ENCODE measurements at regions not wholly inside any gene's neighbourhood (a gene's known extent, or its start where the extent isn't known, plus 50 kb on each side); places are given as distances from the start of the nearest gene placed in this dataset.

GRCh38 chrX:15976396-15976795 is 121.8 kb upstream of the AP1S2 start:
- intact Hi-C loops (cut with DNase I; ENCODE audit: low total_unique reads), result loop anchor here (10.0 kb wide), 1 partner anchor 122 kb away; the partner anchor contains the start of gene AP1S2
- ATAC-seq (no peak), DNase-seq (no peak)
- no peaks in the 10 kb centered on the region for H3K36me3 ChIP-seq
- in situ Hi-C loops (cut with MboI; ENCODE audit: low sequenced_read_pairs in 4 of 4), result no loop called here
- H3K4me1 ChIP-seq, result no peaks in the 10 kb centered on the region
- H3K9me3 ChIP-seq, result no peaks in the 10 kb centered on the region
- TF ChIP-seq, protein P1, sequence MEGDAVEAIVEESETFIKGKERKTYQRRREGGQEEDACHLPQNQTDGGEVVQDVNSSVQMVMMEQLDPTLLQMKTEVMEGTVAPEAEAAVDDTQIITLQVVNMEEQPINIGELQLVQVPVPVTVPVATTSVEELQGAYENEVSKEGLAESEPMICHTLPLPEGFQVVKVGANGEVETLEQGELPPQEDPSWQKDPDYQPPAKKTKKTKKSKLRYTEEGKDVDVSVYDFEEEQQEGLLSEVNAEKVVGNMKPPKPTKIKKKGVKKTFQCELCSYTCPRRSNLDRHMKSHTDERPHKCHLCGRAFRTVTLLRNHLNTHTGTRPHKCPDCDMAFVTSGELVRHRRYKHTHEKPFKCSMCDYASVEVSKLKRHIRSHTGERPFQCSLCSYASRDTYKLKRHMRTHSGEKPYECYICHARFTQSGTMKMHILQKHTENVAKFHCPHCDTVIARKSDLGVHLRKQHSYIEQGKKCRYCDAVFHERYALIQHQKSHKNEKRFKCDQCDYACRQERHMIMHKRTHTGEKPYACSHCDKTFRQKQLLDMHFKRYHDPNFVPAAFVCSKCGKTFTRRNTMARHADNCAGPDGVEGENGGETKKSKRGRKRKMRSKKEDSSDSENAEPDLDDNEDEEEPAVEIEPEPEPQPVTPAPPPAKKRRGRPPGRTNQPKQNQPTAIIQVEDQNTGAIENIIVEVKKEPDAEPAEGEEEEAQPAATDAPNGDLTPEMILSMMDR (IDR thresholded peaks at IDR 0.05 in 4 of 5, conservative IDR thresholded peaks at IDR 0.05 in 1 of 5), result no peak
- no peak for TF ChIP-seq POLR2A (IDR thresholded peaks at IDR 0.05)
- H3K27me3 ChIP-seq, result no peaks in the 10 kb centered on the region
- no peak overlapping the region for H3K4me3 ChIP-seq
- H3K27ac ChIP-seq, result no peak overlapping the region

DNA sequence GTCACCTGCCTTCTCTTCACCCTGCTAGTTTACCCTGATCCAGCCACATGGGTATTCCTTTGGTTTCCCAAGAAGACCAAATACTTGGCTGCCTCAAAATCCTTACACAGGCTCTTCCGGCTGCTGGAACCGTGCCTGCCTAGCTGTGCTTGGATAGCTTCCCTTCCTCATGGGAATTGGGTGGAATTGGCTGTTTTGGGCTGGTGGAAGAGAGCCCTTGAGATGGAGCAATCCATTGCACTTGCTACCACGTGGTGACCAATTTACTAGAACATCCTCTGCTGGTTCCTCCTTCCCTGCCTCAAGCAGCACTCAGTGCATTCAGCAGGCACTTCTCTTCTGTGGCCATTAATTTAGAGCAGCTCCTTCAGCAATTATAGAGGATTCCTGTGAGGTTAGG is 119.3 kb upstream of the AP1S2 start:
- TF ChIP-seq, protein P1 (IDR thresholded peaks at IDR 0.05 in 4 of 5, conservative IDR thresholded peaks at IDR 0.05 in 1 of 5), result no peak
- TF ChIP-seq POLR2A (IDR thresholded peaks at IDR 0.05), result no peak
- Histone ChIP-seq H3K27ac (no peak overlapping the region), H3K27me3 (no peaks in the 10 kb centered on the region), H3K4me1 (no peaks in the 10 kb centered on the region), H3K4me3 (no peak overlapping the region), H3K36me3 (no peaks in the 10 kb centered on the region), H3K9me3 (no peaks in the 10 kb centered on the region)
- in situ Hi-C loops (cut with MboI; ENCODE audit: low sequenced_read_pairs in 4 of 4) (no loop called here), intact Hi-C loops (cut with DNase I; ENCODE audit: low total_unique reads) (loop anchor here (10.0 kb wide), 1 partner anchor 119 kb away; the partner anchor contains the start of gene AP1S2)
- ATAC-seq (peak in 1 of 2 donors; percentile 52), DNase-seq (peak; percentile 8 to 21)

- DNase-seq, result peak; percentile 4 to 18
- Histone ChIP-seq H3K27me3 (no peaks in the 10 kb centered on the region), H3K4me3 (no peak overlapping the region), H3K4me1 (no peaks in the 10 kb centered on the region), H3K27ac (no peak overlapping the region), H3K9me3 (no peaks in the 10 kb centered on the region), H3K36me3 (no peaks in the 10 kb centered on the region)
- in situ Hi-C loops (cut with MboI; ENCODE audit: low sequenced_read_pairs in 4 of 4), result no loop called here
- peak in 1 of 2 donors; percentile 76 for ATAC-seq
- no peak for TF ChIP-seq POLR2A (IDR thresholded peaks at IDR 0.05)
- TF ChIP-seq, protein P1 (IDR thresholded peaks at IDR 0.05 in 4 of 5, conservative IDR thresholded peaks at IDR 0.05 in 1 of 5), result peak; percentile 16 to 61 (median 43)
- intact Hi-C loops (cut with DNase I; ENCODE audit: low total_unique reads), result loop anchor here (10.0 kb wide), 1 partner anchor 118 kb away; the partner anchor contains the start of gene AP1S2
These were observed 118.7 kb upstream of the AP1S2 start for GRCh38 chrX:15973299-15973698.

GRCh38 chrX:15971696-15972095 is 117.1 kb upstream of the AP1S2 start:
- TF ChIP-seq, protein P1 (IDR thresholded peaks at IDR 0.05 in 4 of 5, conservative IDR thresholded peaks at IDR 0.05 in 1 of 5), result no peak
- no peak for TF ChIP-seq POLR2A (IDR thresholded peaks at IDR 0.05)
- H3K9me3 ChIP-seq, result no peaks in the 10 kb centered on the region
- ATAC-seq (no peak), DNase-seq (no peak)
- no peak overlapping the region for H3K4me3 ChIP-seq
- in situ Hi-C loops (cut with MboI; ENCODE audit: low sequenced_read_pairs in 4 of 4) (no loop called here), intact Hi-C loops (cut with DNase I; ENCODE audit: low total_unique reads) (loop anchor here (10.0 kb wide), 1 partner anchor 117 kb away; the partner anchor contains the start of gene AP1S2)
- H3K27me3 ChIP-seq, result no peaks in the 10 kb centered on the region
- no peaks in the 10 kb centered on the region for H3K36me3 ChIP-seq
- H3K4me1 ChIP-seq, result no peaks in the 10 kb centered on the region
- H3K27ac ChIP-seq, result no peak overlapping the region

- no peak overlapping the region for H3K27ac ChIP-seq
- TF ChIP-seq, protein P1 (IDR thresholded peaks at IDR 0.05 in 4 of 5, conservative IDR thresholded peaks at IDR 0.05 in 1 of 5), result no peak
- TF ChIP-seq POLR2A (IDR thresholded peaks at IDR 0.05), result no peak
- no peaks in the 10 kb centered on the region for H3K27me3 ChIP-seq
- no peak for ATAC-seq
- H3K36me3 ChIP-seq, result no peaks in the 10 kb centered on the region
- H3K9me3 ChIP-seq, result no peaks in the 10 kb centered on the region
- intact Hi-C loops (cut with DNase I; ENCODE audit: low total_unique reads), result no loop called here
- no peaks in the 10 kb centered on the region for H3K4me1 ChIP-seq
- in situ Hi-C loops (cut with MboI; ENCODE audit: low sequenced_read_pairs in 4 of 4), result no loop called here
- no peak overlapping the region for H3K4me3 ChIP-seq
- no peak for DNase-seq
These were observed 109.2 kb upstream of the AP1S2 start for GRCh38 chrX:15963858-15964257.

All from gastrocnemius medialis (tissue), 4 donors.